OCI-LY1 (cell line): ENCODE measurements at regions not wholly inside any gene's neighbourhood (a gene's known extent, or its start where the extent isn't known, plus 50 kb on each side); places are given as distances from the start of the nearest gene placed in this dataset.
A peak's percentile ranks its signal among the peaks of the same experiment; 100 is the strongest.

Source experiments
- H2AFZ ChIP-seq: fragments of 200-600 bp; sonication (generic), shearing (Covaris generic); 2 replicates; pipeline ENCODE4 v1.6.0; 2014; ENCODE audit warnings: antibody characterized with exemption, mild to moderate bottlenecking, low read length
- H3F3A ChIP-seq: fragments of 200-600 bp; sonication (generic), shearing (Covaris generic); 2 replicates; pipeline ENCODE4 v1.6.0; 2014; ENCODE audit warnings: mild to moderate bottlenecking, antibody characterized with exemption, low read length, moderate library complexity; ENCODE audit not compliant: insufficient read depth
- H3K27ac ChIP-seq: fragments of 200-600 bp; sonication (generic); 2 replicates; pipeline ENCODE4 v1.5.1; 2014; ENCODE audit warnings: low read length, mixed run types, mild to moderate bottlenecking, low read depth; ENCODE audit not compliant: poor library complexity, severe bottlenecking
- H3K27me3 ChIP-seq: fragments of 200-600 bp; sonication (generic); 2 replicates; pipeline ENCODE4 v1.6.0; 2014; ENCODE audit warnings: antibody characterized with exemption, mild to moderate bottlenecking, low read length, moderate library complexity; ENCODE audit not compliant: insufficient read depth
- H3K36me3 ChIP-seq: fragments of 200-600 bp; sonication (generic); 2 replicates; pipeline ENCODE4 v1.6.1; 2014; ENCODE audit warnings: mild to moderate bottlenecking, antibody characterized with exemption, low read length, moderate library complexity, mixed read lengths; ENCODE audit not compliant: insufficient read depth
- H3K4me1 ChIP-seq: fragments of 200-600 bp; sonication (generic); 2 replicates; pipeline ENCODE4 v1.5.1; 2014; ENCODE audit warnings: mild to moderate bottlenecking, low read length, moderate library complexity; ENCODE audit not compliant: insufficient read depth, severe bottlenecking
- H3K4me2 ChIP-seq: fragments of 200-600 bp; sonication (generic), shearing (Covaris generic); 2 replicates; pipeline ENCODE4 v1.6.1; 2014; ENCODE audit warnings: low read length
- H3K4me3 ChIP-seq: fragments of 200-600 bp; sonication (generic); 2 replicates; pipeline ENCODE4 v1.5.1; 2014; ENCODE audit warnings: low read length, low read depth, mild to moderate bottlenecking, mixed read lengths; ENCODE audit not compliant: poor library complexity, severe bottlenecking
- H3K79me2 ChIP-seq: fragments of 200-600 bp; shearing (Covaris generic); 2 replicates; pipeline ENCODE4 v1.6.1; 2016; ENCODE audit warnings: mixed run types, low read length, mixed read lengths; ENCODE audit not compliant: insufficient read depth
- H3K9ac ChIP-seq: fragments of 200-600 bp; sonication (generic), shearing (Covaris generic); 2 replicates; pipeline ENCODE4 v1.6.1; 2014; ENCODE audit warnings: mild to moderate bottlenecking, low read length, mixed read lengths
- H3K9me2 ChIP-seq: fragments of 200-600 bp; sonication (generic), shearing (Covaris generic); 2 replicates; pipeline ENCODE4 v1.6.1; 2014; ENCODE audit warnings: low read depth, mild to moderate bottlenecking, low read length, mixed read lengths
- H3K9me3 ChIP-seq: fragments of 200-600 bp; shearing (Covaris generic); 2 replicates; pipeline ENCODE4 v1.6.1; 2014; ENCODE audit warnings: low read length, mixed read lengths
- H4K20me1 ChIP-seq: fragments of 200-600 bp; sonication (generic), shearing (Covaris generic); 2 replicates; pipeline ENCODE4 v1.6.0; 2016; ENCODE audit warnings: mild to moderate bottlenecking, low read length; ENCODE audit not compliant: insufficient read depth
- EZH2 ChIP-seq: fragments of 200-600 bp; sonication (generic), shearing (Covaris generic); IDR thresholded peaks from 2 replicates; pipeline ENCODE4 v1.8.0; 2017; ENCODE audit warnings: borderline replicate concordance, mixed run types, mild to moderate bottlenecking, antibody characterized with exemption, low read length, moderate library complexity, mixed read lengths
- TF ChIP-seq, protein P1 (sequence below): fragments of 200-600 bp; sonication (generic), shearing (Covaris generic); IDR thresholded peaks from 2 replicates; pipeline ENCODE4 v1.5.1; 2017; ENCODE audit warnings: mild to moderate bottlenecking, antibody characterized with exemption, low read length, moderate library complexity, mixed read lengths

DNA sequence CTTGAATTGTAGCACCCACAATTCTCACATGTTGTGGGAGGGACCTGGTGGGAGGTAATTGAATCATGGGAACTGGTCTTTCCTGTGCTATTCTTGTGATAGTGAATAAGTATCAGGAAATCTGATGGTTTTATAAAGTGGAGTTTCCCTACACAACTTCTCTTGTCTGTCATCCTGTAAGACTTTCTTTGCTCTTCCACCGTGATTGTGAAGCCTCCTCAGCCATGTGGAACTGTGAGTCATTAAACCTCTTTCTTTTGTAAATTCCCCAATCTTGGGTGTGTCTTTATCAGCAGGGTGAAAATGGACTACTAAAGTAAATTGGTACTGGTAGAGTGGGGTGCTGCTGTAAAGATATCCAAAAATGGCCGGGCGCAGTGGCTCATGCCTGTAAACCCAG is 215.6 kb downstream of the LIG4 start:
- Histone ChIP-seq H3K27me3 (no peaks in the 10 kb centered on the region; the same call in 1 of the 2 replicates), H3K9me3 (no peaks in the 10 kb centered on the region), H3K4me1 (no peaks in the 10 kb centered on the region), H3K4me3 (no peak overlapping the region), H3K9ac (no peak overlapping the region), H3K79me2 (no peaks in the 10 kb centered on the region), H3K27ac (no peak overlapping the region), H3K36me3 (no peaks in the 10 kb centered on the region), H3K9me2 (no peaks in the 10 kb centered on the region), H4K20me1 (no peaks in the 10 kb centered on the region), H2AFZ (no peak overlapping the region), H3K4me2 (no peak overlapping the region), H3F3A (no peaks in the 10 kb centered on the region)
- TF ChIP-seq, protein P1, sequence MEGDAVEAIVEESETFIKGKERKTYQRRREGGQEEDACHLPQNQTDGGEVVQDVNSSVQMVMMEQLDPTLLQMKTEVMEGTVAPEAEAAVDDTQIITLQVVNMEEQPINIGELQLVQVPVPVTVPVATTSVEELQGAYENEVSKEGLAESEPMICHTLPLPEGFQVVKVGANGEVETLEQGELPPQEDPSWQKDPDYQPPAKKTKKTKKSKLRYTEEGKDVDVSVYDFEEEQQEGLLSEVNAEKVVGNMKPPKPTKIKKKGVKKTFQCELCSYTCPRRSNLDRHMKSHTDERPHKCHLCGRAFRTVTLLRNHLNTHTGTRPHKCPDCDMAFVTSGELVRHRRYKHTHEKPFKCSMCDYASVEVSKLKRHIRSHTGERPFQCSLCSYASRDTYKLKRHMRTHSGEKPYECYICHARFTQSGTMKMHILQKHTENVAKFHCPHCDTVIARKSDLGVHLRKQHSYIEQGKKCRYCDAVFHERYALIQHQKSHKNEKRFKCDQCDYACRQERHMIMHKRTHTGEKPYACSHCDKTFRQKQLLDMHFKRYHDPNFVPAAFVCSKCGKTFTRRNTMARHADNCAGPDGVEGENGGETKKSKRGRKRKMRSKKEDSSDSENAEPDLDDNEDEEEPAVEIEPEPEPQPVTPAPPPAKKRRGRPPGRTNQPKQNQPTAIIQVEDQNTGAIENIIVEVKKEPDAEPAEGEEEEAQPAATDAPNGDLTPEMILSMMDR: no peak
- no peak for TF ChIP-seq EZH2

DNA sequence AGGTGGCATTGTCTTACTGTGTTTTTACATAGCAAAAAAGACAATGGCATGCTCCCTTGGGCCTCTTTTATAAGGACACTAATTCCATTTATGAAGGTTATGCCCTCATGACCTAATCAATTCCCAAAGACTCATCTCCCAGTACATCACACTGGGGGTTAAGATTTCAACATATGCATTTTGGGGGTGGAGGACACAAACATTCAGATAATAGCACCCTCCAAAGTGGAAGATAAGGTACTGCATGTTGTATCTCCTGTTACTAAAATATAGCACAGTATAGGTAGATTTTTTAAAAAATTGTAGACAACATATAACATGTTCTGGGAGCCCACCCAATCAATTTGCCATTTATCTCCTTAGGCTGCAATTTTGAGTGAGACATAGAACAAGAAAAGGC is 221.2 kb downstream of the LIG4 start:
- no peaks in the 10 kb centered on the region for H4K20me1 ChIP-seq
- no peak overlapping the region for H3K4me2 ChIP-seq
- no peak overlapping the region for H3K4me3 ChIP-seq
- no peak overlapping the region for H2AFZ ChIP-seq
- H3K9me2 ChIP-seq: no peaks in the 10 kb centered on the region
- no peaks in the 10 kb centered on the region for H3K9me3 ChIP-seq
- H3K4me1 ChIP-seq: no peaks in the 10 kb centered on the region
- H3K27me3 ChIP-seq: no peaks in the 10 kb centered on the region
- H3K27ac ChIP-seq: no peak overlapping the region
- H3K36me3 ChIP-seq: no peaks in the 10 kb centered on the region
- TF ChIP-seq, protein P1: 0 out of 2 replicates have a peak, but pooled peaks have one; percentile 6
- TF ChIP-seq EZH2: no peak
- H3F3A ChIP-seq: no peaks in the 10 kb centered on the region
- no peaks in the 10 kb centered on the region for H3K79me2 ChIP-seq
- H3K9ac ChIP-seq: no peak overlapping the region

DNA sequence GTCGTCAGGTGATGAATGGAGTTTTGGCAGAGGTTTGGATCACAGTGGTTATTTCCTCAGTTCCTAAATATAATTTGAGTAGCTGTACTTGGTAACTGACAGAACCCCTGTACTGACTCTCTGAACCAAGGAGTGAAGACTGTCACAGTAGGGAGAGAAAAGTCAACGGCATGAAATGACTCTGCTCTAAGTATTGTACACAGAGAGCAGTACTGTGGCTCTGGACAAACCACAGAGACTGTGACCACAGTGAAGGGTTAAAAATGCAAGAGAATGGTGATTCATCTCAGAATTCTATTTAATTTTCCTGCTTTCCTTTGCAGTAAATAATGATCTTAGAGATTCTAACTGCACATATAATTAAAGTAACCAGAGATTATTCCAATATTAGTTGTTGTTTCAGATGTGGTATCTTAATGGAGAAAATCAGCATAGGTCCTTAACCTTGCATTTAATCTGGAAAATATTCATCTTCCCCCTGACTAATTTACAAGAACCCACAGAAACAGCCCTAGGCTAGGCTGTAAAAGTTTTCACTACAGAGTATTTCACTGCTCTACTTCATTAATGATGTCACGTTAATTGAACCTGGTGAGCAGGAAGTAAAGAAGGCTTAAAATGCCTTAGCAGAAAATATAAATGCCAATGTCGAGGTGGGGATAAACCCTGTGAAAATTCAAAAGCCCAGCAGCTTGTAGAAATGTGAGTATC is 221.9 kb downstream of the LIG4 start:
- H3K79me2 ChIP-seq: no peaks in the 10 kb centered on the region
- H3K4me1 ChIP-seq: no peaks in the 10 kb centered on the region
- no peaks in the 10 kb centered on the region for H3K9me2 ChIP-seq
- no peaks in the 10 kb centered on the region for H3K9me3 ChIP-seq
- H4K20me1 ChIP-seq: no peaks in the 10 kb centered on the region
- H3K9ac ChIP-seq: no peak overlapping the region
- no peaks in the 10 kb centered on the region for H3K36me3 ChIP-seq
- no peak overlapping the region for H2AFZ ChIP-seq
- H3F3A ChIP-seq: no peaks in the 10 kb centered on the region
- no peaks in the 10 kb centered on the region for H3K27me3 ChIP-seq
- no peak overlapping the region for H3K27ac ChIP-seq
- no peak for TF ChIP-seq EZH2
- TF ChIP-seq, protein P1: no peak
- H3K4me3 ChIP-seq: no peak overlapping the region
- no peak overlapping the region for H3K4me2 ChIP-seq
